ENCODE measurements at regions not wholly inside any gene's neighbourhood (a gene's known extent, or its start where the extent isn't known, plus 50 kb on each side); places are given as distances from the start of the nearest gene placed in this dataset.

DNA sequence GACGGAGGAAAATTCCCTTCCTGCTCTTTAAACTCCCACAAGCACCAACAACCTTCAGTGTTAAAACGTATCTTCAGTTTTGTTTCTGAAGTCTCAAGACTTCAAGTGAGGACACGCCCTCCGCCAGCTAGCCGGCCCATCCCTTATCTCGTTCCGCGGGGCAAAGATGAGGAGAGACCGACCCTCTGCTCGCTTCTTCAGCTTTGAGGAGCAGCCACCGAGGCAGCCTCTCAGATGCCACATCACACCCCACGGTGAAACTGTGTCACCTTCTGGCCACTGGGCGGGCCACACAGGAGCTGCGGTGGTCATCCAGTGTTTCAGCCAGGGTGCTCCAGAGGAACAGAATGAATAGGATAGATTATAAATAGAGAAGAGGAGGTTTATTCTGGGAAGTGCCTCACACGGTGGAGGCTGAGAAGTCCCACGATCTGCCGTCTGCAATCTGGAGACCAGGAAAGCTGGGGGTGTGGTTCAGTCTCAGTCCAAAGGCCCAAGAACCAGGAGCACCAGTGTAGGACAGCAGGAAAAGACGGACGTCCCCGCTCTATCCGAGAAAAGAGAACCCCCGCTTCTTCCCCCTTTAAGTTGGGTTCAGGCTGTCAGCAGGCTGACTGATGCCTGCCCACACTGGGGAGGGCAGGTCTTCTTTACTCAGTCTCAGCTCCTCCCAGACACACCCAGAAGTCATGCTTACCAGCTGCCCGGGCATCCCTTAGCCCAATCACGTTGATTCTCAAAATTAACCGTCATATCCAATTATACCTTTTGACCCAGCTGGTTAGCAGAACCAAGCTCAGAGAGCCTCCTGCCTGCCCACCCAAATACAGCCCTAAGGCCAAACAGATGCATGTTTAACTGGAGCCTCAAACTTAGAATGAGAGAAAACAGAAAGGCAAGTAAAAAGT is 399.7 kb upstream of the ID2 start:
- TF ChIP-seq POLR2AphosphoS5 (IDR thresholded peaks at IDR 0.05; ENCODE audit: low read depth, low read length): no peak
- no peak for TF ChIP-seq PAX5 (IDR thresholded peaks at IDR 0.05; ENCODE audit: insufficient read depth, low read length, severe bottlenecking)
- TF ChIP-seq SPI1 (IDR thresholded peaks at IDR 0.05; ENCODE audit: low read depth, low read length): no peak

All from GM12891 (cell line).